Testis (tissue), 2 donors: ENCODE measurements at regions not wholly inside any gene's neighbourhood (a gene's known extent, or its start where the extent isn't known, plus 50 kb on each side); places are given as distances from the start of the nearest gene placed in this dataset.

Experiments used
- DNase-seq: peaks from one replicate; pipeline ENCODE4 v3.0.0-alpha.2; 2019
- H3K27ac ChIP-seq, 2 donors: fragments of 200-600 bp; sonication (generic); one replicate each; pipeline ENCODE4 v1.5.1; 2019
- H3K27me3 ChIP-seq: fragments of 200-600 bp; sonication (generic); one replicate; pipeline ENCODE4 v1.5.1; 2019
- H3K36me3 ChIP-seq: fragments of 200-600 bp; sonication (generic); one replicate; pipeline ENCODE4 v1.5.1; 2017; ENCODE audit warnings: low read depth; ENCODE audit errors: missing control alignments
- H3K4me1 ChIP-seq: fragments of 200-600 bp; sonication (generic); one replicate; pipeline ENCODE4 v1.5.1; 2019
- H3K4me3 ChIP-seq, 2 donors: fragments of 200-600 bp; sonication (generic); one replicate each; pipeline ENCODE4 v1.5.1; 2017 to 2019
- H3K9me3 ChIP-seq: fragments of 200-600 bp; sonication (generic); one replicate; pipeline ENCODE4 v1.5.1; 2017
- POLR2A ChIP-seq: fragments of 450-650 bp; IDR thresholded peaks from one replicate; pipeline ENCODE4 v1.6.1; 2017; ENCODE audit warnings: antibody characterized with exemption, mild to moderate bottlenecking, moderate library complexity
- WGBS, 2 donors: methylation state at CpG; one replicate each; pipeline ENCODE4 v1.1.5; 2018; 5-methylcytosine and 5-hydroxymethylcytosine counted together
- intact Hi-C: fragments of 100-400 bp; cut with DNase I; formaldehyde crosslinking; loops from one replicate; pipeline ENCODE4 v1.15.1; 2023; ENCODE audit warnings: low total_unique reads
- TF ChIP-seq, protein P1 (sequence below), 3 experiments: fragments of 450-650 bp in 2 of 3; fragments of 200-600 bp in 1 of 3; sonication (generic) in 1 of 3; IDR thresholded peaks; one replicate each; pipeline ENCODE4 v1.5.1; 2016 to 2019; ENCODE audit warnings: antibody characterized with exemption in 3 of 3, mild to moderate bottlenecking in 2 of 3, moderate library complexity in 1 of 3

DNA sequence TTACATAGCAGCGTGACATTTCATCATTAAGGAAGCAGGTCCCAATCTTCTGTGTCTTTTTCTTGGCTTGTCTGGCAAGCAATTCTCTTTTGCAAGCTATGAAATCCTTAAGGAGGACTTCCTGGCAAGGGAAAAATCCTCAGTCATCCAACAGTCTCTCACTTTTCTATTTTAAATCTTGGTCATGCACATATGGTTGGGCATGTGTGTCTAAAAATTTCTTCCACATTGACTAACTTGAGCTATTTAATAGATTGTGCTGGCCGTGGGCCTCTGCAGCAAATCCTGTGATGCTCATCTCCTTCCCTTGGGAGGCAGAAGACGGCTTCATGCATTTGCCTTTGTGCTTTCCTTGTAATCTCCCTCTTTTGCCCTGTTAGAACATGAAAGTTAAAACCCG is 634.3 kb upstream of the FANCL start:
- WGBS, 2 donors, result 74 to 78% methylated on average over 4 of the region's 4 CpGs
- H3K27ac ChIP-seq, result no peak overlapping the region
- no peak for TF ChIP-seq POLR2A
- TF ChIP-seq, protein P1, sequence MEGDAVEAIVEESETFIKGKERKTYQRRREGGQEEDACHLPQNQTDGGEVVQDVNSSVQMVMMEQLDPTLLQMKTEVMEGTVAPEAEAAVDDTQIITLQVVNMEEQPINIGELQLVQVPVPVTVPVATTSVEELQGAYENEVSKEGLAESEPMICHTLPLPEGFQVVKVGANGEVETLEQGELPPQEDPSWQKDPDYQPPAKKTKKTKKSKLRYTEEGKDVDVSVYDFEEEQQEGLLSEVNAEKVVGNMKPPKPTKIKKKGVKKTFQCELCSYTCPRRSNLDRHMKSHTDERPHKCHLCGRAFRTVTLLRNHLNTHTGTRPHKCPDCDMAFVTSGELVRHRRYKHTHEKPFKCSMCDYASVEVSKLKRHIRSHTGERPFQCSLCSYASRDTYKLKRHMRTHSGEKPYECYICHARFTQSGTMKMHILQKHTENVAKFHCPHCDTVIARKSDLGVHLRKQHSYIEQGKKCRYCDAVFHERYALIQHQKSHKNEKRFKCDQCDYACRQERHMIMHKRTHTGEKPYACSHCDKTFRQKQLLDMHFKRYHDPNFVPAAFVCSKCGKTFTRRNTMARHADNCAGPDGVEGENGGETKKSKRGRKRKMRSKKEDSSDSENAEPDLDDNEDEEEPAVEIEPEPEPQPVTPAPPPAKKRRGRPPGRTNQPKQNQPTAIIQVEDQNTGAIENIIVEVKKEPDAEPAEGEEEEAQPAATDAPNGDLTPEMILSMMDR (IDR thresholded peaks at IDR 0.05), result no peak
- H3K27me3 ChIP-seq, result no peaks in the 10 kb centered on the region
- no peak overlapping the region for H3K4me3 ChIP-seq
- H3K9me3 ChIP-seq, result no peaks in the 10 kb centered on the region
- intact Hi-C loops, result no loop called here
- no peaks in the 10 kb centered on the region for H3K4me1 ChIP-seq
- no peak for DNase-seq
- no peaks in the 10 kb centered on the region for H3K36me3 ChIP-seq

DNA sequence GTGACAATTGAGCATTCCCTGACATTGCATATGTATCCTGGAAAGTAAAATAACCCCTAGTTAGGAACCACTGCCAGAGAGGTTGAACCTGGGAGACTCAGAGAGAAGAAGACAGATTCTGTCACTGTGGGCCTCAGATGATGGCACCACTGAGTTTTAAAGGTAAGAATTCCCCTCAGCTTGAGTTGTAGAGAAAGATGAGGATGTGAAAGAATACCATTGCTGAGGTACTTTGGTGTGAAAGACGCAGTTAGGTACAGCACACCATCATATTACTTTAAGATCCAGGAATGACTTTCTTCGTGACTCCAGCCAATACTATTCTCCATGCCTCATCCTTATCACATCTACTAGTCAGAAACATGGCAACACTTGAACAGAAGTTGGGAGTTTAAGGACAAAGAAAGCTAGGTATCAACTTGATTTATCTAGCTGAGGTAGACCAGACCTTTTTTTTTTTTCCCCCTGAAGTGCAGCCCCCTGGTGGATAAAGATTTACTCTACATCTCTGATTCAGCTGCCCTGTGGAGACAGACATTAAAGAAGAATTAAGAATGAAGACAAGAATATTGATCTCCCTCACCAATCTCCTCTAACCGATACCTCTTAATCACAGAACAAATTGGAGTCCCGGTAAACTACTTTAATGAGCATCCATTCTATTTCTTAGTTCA is 630.5 kb upstream of the FANCL start:
- WGBS, 2 donors, result 93% methylated on average over 4 of the region's 4 CpGs
- DNase-seq, result no peak
- Histone ChIP-seq H3K4me1 (no peaks in the 10 kb centered on the region), H3K27ac (no peak overlapping the region), H3K4me3 (no peak overlapping the region), H3K9me3 (no peaks in the 10 kb centered on the region), H3K36me3 (no peaks in the 10 kb centered on the region), H3K27me3 (no peaks in the 10 kb centered on the region)
- intact Hi-C loops, result no loop called here
- TF ChIP-seq, protein P1 (IDR thresholded peaks at IDR 0.05), result peak in 1 of 3 experiments; percentile 16
- no peak for TF ChIP-seq POLR2A

DNA sequence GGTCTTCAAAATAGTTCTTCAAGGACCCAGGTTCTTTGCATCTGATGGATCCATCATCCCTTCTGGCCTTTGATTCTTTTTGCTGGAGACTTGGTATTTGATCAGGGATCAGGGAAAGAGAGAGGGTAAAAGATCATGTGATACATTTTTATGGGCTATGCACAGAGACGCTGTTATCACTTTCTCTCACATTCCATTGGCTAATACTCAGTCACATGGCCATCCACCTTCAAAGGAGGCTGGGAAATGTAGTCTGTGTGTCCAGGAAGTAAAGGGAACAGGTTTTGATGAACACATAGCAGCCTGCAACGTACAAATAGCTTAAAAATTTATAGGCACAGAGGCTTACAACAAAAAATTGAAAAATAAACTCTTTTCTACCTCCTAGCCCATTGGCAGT is 629.6 kb upstream of the FANCL start:
- WGBS, 2 donors, result 67 to 71% methylated on average over 2 of the region's 2 CpGs
- Histone ChIP-seq H3K27ac (no peak overlapping the region), H3K27me3 (no peaks in the 10 kb centered on the region), H3K36me3 (no peaks in the 10 kb centered on the region), H3K4me3 (no peak overlapping the region), H3K4me1 (no peaks in the 10 kb centered on the region), H3K9me3 (no peaks in the 10 kb centered on the region)
- no peak for TF ChIP-seq POLR2A
- TF ChIP-seq, protein P1 (IDR thresholded peaks at IDR 0.05), result no peak
- intact Hi-C loops, result no loop called here
- DNase-seq, result no peak

DNA sequence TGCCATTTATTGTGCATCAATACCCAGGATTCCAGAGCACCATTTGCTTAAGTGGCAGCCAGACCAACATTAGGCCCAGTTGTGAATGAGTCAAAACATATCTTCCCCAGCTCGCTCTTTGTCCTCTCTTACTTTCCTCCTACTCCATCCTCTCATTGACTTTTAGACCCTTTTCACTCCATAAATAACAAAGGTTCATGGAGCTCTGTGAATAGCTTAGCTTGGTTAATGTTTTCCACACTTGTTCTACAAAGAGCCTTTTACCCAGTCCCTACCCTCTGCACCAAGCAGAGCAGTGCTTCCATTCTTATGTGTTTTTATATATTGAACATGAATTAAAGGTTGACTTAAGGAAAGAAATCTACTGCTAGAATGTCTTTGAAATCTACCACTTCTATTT is 625.8 kb upstream of the FANCL start:
- H3K4me1 ChIP-seq, result no peaks in the 10 kb centered on the region
- H3K36me3 ChIP-seq, result no peaks in the 10 kb centered on the region
- no peak for DNase-seq
- no peaks in the 10 kb centered on the region for H3K27me3 ChIP-seq
- H3K27ac ChIP-seq, result no peak overlapping the region
- H3K4me3 ChIP-seq, result no peak overlapping the region
- WGBS, 2 donors, result 72 to 85% methylated on average over 1 of the region's 1 CpG
- intact Hi-C loops, result no loop called here
- no peaks in the 10 kb centered on the region for H3K9me3 ChIP-seq
- no peak for TF ChIP-seq POLR2A
- TF ChIP-seq, protein P1 (IDR thresholded peaks at IDR 0.05), result no peak

DNA sequence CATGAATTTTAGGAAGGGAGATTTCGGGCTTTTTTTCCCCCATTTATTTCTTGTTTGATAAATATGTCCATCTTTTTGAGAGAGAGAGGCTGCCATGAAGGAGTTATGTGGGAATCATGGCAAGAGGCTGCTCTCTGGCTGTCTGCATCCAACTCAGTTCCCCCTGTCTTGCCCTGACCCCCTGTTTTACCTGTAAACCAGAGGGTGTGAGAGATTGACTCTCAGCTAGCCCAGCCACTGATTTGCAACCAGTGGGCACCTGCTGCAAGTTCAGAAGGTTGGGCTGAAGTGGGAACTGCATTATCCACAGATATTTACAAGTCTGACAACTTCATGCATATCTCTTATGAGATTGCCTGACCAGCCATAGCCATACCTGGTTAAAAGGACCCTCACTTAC is 625.4 kb upstream of the FANCL start:
- H3K27ac ChIP-seq, result no peak overlapping the region
- no peak for DNase-seq
- no peaks in the 10 kb centered on the region for H3K36me3 ChIP-seq
- H3K9me3 ChIP-seq, result no peaks in the 10 kb centered on the region
- 69 to 72% methylated on average over 1 of the region's 1 CpG for WGBS, 2 donors
- H3K4me1 ChIP-seq, result no peaks in the 10 kb centered on the region
- no peaks in the 10 kb centered on the region for H3K27me3 ChIP-seq
- no peak overlapping the region for H3K4me3 ChIP-seq
- intact Hi-C loops, result no loop called here
- TF ChIP-seq, protein P1 (IDR thresholded peaks at IDR 0.05), result no peak
- no peak for TF ChIP-seq POLR2A
